B cell (primary cell): ENCODE measurements at regions not wholly inside any gene's neighbourhood (a gene's known extent, or its start where the extent isn't known, plus 50 kb on each side); places are given as distances from the start of the nearest gene placed in this dataset.

Source experiments
- ATAC-seq: fragments of 200-7000 bp; cut with Tn5 transposase; one replicate; pipeline ENCODE4 v1.10.0; 2021; ENCODE audit warnings: low read depth, mild to moderate bottlenecking, moderate number of reproducible peaks, moderate library complexity
- CTCF ChIA-PET: fragments of 350-600 bp; sonication (Branson Sonifier 250); formaldehyde crosslinking; loops from one replicate; lab custom pipeline; 2021; ENCODE audit warnings: antibody characterized with exemption, inconsistent platforms; lab: Charles Lee
- POLR2A ChIA-PET: fragments of 350-600 bp; sonication (Branson Sonifier 250); formaldehyde crosslinking; loops from one replicate; lab custom pipeline; 2021; ENCODE audit warnings: antibody characterized with exemption; lab: Charles Lee
- DNase-seq: peaks from one replicate; pipeline ENCODE4 v3.0.0; 2013
- H2AFZ ChIP-seq: 2 replicates; pipeline ENCODE4 v1.6.1; 2012; ENCODE audit warnings: mild to moderate bottlenecking, low read depth, low read length; ENCODE audit not compliant: insufficient read depth, poor library complexity, severe bottlenecking
- H3K27ac ChIP-seq, 2 donors: 1 replicate in 1 of 2; 2 replicates in 1 of 2; pipeline ENCODE4 v1.5.1; 2012 to 2013; ENCODE audit warnings: low read length in 2 of 2, mild to moderate bottlenecking in 2 of 2, moderate library complexity in 1 of 2
- H3K27me3 ChIP-seq, 4 experiments: fragments of 200-600 bp in 1 of 4; sonication (generic) in 1 of 4; replicated peaks in 1 of 4; 1 replicate in 2 of 4; 2 replicates in 2 of 4; pipeline versions ENCODE4 v1.6.1 to v1.7.0; 2013 to 2016; ENCODE audit warnings: low read length in 3 of 4, mild to moderate bottlenecking in 2 of 4, mixed read lengths in 1 of 4, moderate library complexity in 1 of 4; ENCODE audit not compliant: insufficient read depth in 4 of 4, control insufficient read depth in 3 of 4; ENCODE audit errors: control extremely low read depth in 1 of 4
- H3K36me3 ChIP-seq, 2 experiments: replicated peaks in 1 of 2; 1 replicate in 1 of 2; 2 replicates in 1 of 2; pipeline versions ENCODE4 v1.6.1 to v1.7.1; 2013; ENCODE audit warnings: low read length in 1 of 2; ENCODE audit not compliant: insufficient read depth in 2 of 2, control insufficient read depth in 1 of 2; ENCODE audit errors: control extremely low read depth in 1 of 2, extremely low read depth in 1 of 2
- H3K4me1 ChIP-seq, 2 donors: fragments of 200-600 bp in 1 of 2; sonication (generic) in 1 of 2; 1 replicate in 1 of 2; 2 replicates in 1 of 2; pipeline versions ENCODE4 v1.5.1 to v1.6.1; 2013 to 2017; ENCODE audit warnings: low read length in 2 of 2; ENCODE audit not compliant: control insufficient read depth in 2 of 2, insufficient read depth in 2 of 2
- H3K4me2 ChIP-seq: replicated peaks from 2 replicates; pipeline ENCODE3; 2012; ENCODE audit warnings: mild to moderate bottlenecking, low read depth, low read length; ENCODE audit not compliant: poor library complexity, severe bottlenecking
- H3K4me3 ChIP-seq, 5 experiments: fragments of 200-600 bp in 1 of 5; sonication (generic) in 1 of 5; 1 replicate in 3 of 5; 2 replicates in 2 of 5; pipeline versions ENCODE4 v1.5.1 to v1.7.0; 2011 to 2016; ENCODE audit warnings: low read length in 4 of 5, mild to moderate bottlenecking in 4 of 5, low read depth in 2 of 5, control low read depth in 1 of 5, moderate library complexity in 1 of 5; ENCODE audit not compliant: insufficient read depth in 1 of 5; ENCODE audit errors: control extremely low read depth in 1 of 5, extremely low read depth in 1 of 5
- H3K79me2 ChIP-seq: fragments of 200-600 bp; sonication (generic); one replicate; pipeline ENCODE4 v1.6.0; 2016; ENCODE audit warnings: low read length; ENCODE audit not compliant: control insufficient read depth, insufficient read depth
- H3K9ac ChIP-seq: fragments of 200-600 bp; sonication (generic); 2 replicates; pipeline ENCODE4 v1.6.1; 2017; ENCODE audit warnings: mild to moderate bottlenecking, low read length, moderate library complexity
- H3K9me3 ChIP-seq, 3 donors: one replicate each; pipeline versions ENCODE4 v1.6.1 to v1.7.1; 2013; ENCODE audit warnings: low read length in 2 of 3; ENCODE audit not compliant: control insufficient read depth in 2 of 3, insufficient read depth in 1 of 3; ENCODE audit errors: control extremely low read depth in 1 of 3
- H4K20me1 ChIP-seq: 2 replicates; pipeline ENCODE4 v1.6.0; 2012; ENCODE audit warnings: mild to moderate bottlenecking, low read length; ENCODE audit not compliant: insufficient read depth, control insufficient read depth, poor library complexity, severe bottlenecking
- H3K27ac Mint-ChIP-seq: one replicate; pipeline ENCODE4 v1.8.0; 2021; ENCODE audit warnings: mixed read lengths
- H3K27me3 Mint-ChIP-seq: one replicate; pipeline ENCODE4 v1.8.0; 2021; ENCODE audit warnings: mixed read lengths
- H3K4me1 Mint-ChIP-seq: one replicate; pipeline ENCODE4 v1.8.0; 2021; ENCODE audit warnings: mixed read lengths
- H3K4me3 Mint-ChIP-seq: one replicate; pipeline ENCODE4 v1.8.0; 2021; ENCODE audit warnings: mixed read lengths
- H3K9me3 Mint-ChIP-seq: one replicate; pipeline ENCODE4 v1.8.0; 2022; ENCODE audit warnings: mixed read lengths; ENCODE audit not compliant: insufficient read depth
- CTCF ChIP-seq: fragments of 200-600 bp; IDR thresholded peaks from one replicate; pipeline ENCODE4 v1.8.0; 2022; ENCODE audit warnings: antibody characterized with exemption, mild to moderate bottlenecking
- EZH2 ChIP-seq: IDR thresholded peaks from 2 replicates; pipeline ENCODE4 v1.6.1; 2012; ENCODE audit warnings: borderline replicate concordance, low read depth, mild to moderate bottlenecking, moderate library complexity, low read length; ENCODE audit not compliant: insufficient read depth, poor library complexity, severe bottlenecking
- WGBS: methylation state at CpG from one replicate; pipeline ENCODE4 v1.1.5; 2013; ENCODE audit warnings: missing lambda C conversion rate; ENCODE audit not compliant: insufficient coverage; 5-methylcytosine and 5-hydroxymethylcytosine counted together
- intact Hi-C: fragments of 100-400 bp; cut with micrococcal nuclease; formaldehyde crosslinking; loops from one replicate; pipeline ENCODE4 v1.10.0; 2022

GRCh38 chr18:38241216-38241615 is 675.6 kb upstream of the CELF4 start:
- Histone ChIP-seq H3K9ac (no peak overlapping the region), H2AFZ (no peak overlapping the region), H3K36me3 (no peaks in the 10 kb centered on the region), H3K4me3 (no peak overlapping the region), H4K20me1 (no peaks in the 10 kb centered on the region), H3K9me3 (peaks cover 0 to 3% (median 0%) of the 10 kb centered on the region in 3 donors), H3K27me3 (no peaks in the 10 kb centered on the region), H3K27ac (no peak overlapping the region), H3K79me2 (no peaks in the 10 kb centered on the region), H3K4me2 (no peak overlapping the region), H3K4me1 (no peaks in the 10 kb centered on the region)
- CTCF ChIA-PET, result no interaction called here
- Mint-ChIP-seq H3K4me1 (no peaks in the 10 kb centered on the region), H3K27ac (no peak overlapping the region), H3K9me3 (peaks cover 2% of the 10 kb centered on the region), H3K4me3 (no peak overlapping the region), H3K27me3 (no peaks in the 10 kb centered on the region)
- no peak for DNase-seq
- 94% methylated on average over 3 of the region's 6 CpGs for WGBS
- ATAC-seq, result no peak
- no peak for TF ChIP-seq EZH2
- no peak for TF ChIP-seq CTCF
- intact Hi-C loops, result no loop called here
- POLR2A ChIA-PET, result no interaction called here

DNA sequence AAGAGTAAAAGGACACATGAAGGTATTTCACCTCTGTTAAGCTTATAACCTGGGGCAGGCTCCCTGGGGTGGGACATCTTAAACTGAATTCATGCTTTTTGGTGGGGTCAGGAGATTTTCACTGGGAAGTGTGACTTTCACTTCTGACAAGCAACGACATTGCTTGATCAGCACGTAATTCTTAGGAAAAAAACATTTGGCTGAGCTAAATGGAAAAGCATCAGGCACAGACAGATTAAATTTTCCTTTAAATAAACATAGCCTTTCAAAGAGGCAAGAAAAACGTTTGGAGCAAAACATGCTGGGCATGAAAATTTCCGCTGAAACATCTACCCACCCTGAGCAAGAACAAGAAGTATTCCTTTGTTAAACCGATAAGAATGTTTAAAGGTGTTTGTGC is 674.0 kb upstream of the CELF4 start:
- no peaks in the 10 kb centered on the region for H3K4me1 Mint-ChIP-seq
- Histone ChIP-seq H2AFZ (no peak overlapping the region), H3K4me3 (no peak overlapping the region), H3K27me3 (no peaks in the 10 kb centered on the region), H3K9me3 (peaks cover 0 to 3% (median 0%) of the 10 kb centered on the region in 3 donors), H3K36me3 (no peaks in the 10 kb centered on the region), H3K9ac (no peak overlapping the region), H4K20me1 (no peaks in the 10 kb centered on the region), H3K4me2 (no peak overlapping the region), H3K79me2 (no peaks in the 10 kb centered on the region), H3K4me1 (no peaks in the 10 kb centered on the region), H3K27ac (no peak overlapping the region)
- H3K4me3 Mint-ChIP-seq, result no peak overlapping the region
- H3K27ac Mint-ChIP-seq, result no peak overlapping the region
- POLR2A ChIA-PET, result no interaction called here
- no peak for TF ChIP-seq CTCF
- TF ChIP-seq EZH2, result no peak
- intact Hi-C loops, result no loop called here
- no peaks in the 10 kb centered on the region for H3K27me3 Mint-ChIP-seq
- 100% methylated on average over 1 of the region's 5 CpGs for WGBS
- ATAC-seq (no peak), DNase-seq (no peak)
- CTCF ChIA-PET, result no interaction called here
- H3K9me3 Mint-ChIP-seq, result peaks cover 2% of the 10 kb centered on the region
